Mesendoderm (in vitro differentiated cells): ENCODE measurements at regions not wholly inside any gene's neighbourhood (a gene's known extent, or its start where the extent isn't known, plus 50 kb on each side); places are given as distances from the start of the nearest gene placed in this dataset.
A peak's percentile ranks its signal among the peaks of the same experiment; 100 is the strongest.

Experiments used
- DNase-seq: peaks from one replicate; pipeline ENCODE4 v3.0.0; 2013
- H2AK5ac ChIP-seq: 2 replicates; pipeline ENCODE4 v1.6.1; 2013; ENCODE audit warnings: low read length, inconsistent platforms
- H2BK120ac ChIP-seq: 2 replicates; pipeline ENCODE4 v1.6.1; 2013; ENCODE audit warnings: low read depth, mild to moderate bottlenecking, low read length, moderate library complexity, mixed read lengths
- H2BK15ac ChIP-seq: replicated peaks from 2 replicates; pipeline ENCODE4 v1.6.1; 2013; ENCODE audit warnings: low read depth, mild to moderate bottlenecking, moderate library complexity
- H2BK5ac ChIP-seq: 2 replicates; pipeline ENCODE4 v1.6.1; 2013; ENCODE audit warnings: low read length, inconsistent platforms
- H3K18ac ChIP-seq: 2 replicates; pipeline ENCODE4 v1.6.1; 2013; ENCODE audit warnings: mild to moderate bottlenecking, low read length, mixed read lengths
- H3K23ac ChIP-seq: one replicate; pipeline ENCODE4 v1.6.1; 2013; ENCODE audit warnings: low read length
- H3K27ac ChIP-seq: 2 replicates; pipeline ENCODE4 v1.5.1; 2013; ENCODE audit warnings: low read depth, mild to moderate bottlenecking, inconsistent platforms, low read length, moderate library complexity
- H3K27me3 ChIP-seq: 2 replicates; pipeline ENCODE4 v1.6.1; 2013; ENCODE audit warnings: low read length, control low read depth, mild to moderate bottlenecking, inconsistent platforms; ENCODE audit not compliant: insufficient read depth, poor library complexity
- H3K36me3 ChIP-seq: 2 replicates; pipeline ENCODE4 v1.6.1; 2013; ENCODE audit warnings: low read length, inconsistent platforms; ENCODE audit not compliant: control insufficient read depth, insufficient read depth
- H3K4ac ChIP-seq: one replicate; pipeline ENCODE4 v1.6.1; 2013; ENCODE audit warnings: low read depth, mild to moderate bottlenecking, low read length, moderate library complexity
- H3K4me1 ChIP-seq: 2 replicates; pipeline ENCODE4 v1.6.1; 2013; ENCODE audit warnings: low read depth, low read length, inconsistent platforms; ENCODE audit not compliant: control insufficient read depth
- H3K4me2 ChIP-seq: 2 replicates; pipeline ENCODE4 v1.6.1; 2013; ENCODE audit warnings: low read length
- H3K4me3 ChIP-seq: 2 replicates; pipeline ENCODE4 v1.5.1; 2013; ENCODE audit warnings: mild to moderate bottlenecking, low read length
- H3K56ac ChIP-seq: one replicate; pipeline ENCODE4 v1.6.1; 2013; ENCODE audit warnings: low read length
- H3K79me1 ChIP-seq: 2 replicates; pipeline ENCODE4 v1.6.1; 2013; ENCODE audit warnings: low read length, inconsistent platforms
- H3K79me2 ChIP-seq: 2 replicates; pipeline ENCODE4 v1.6.1; 2013; ENCODE audit warnings: mild to moderate bottlenecking, low read length; ENCODE audit not compliant: control insufficient read depth, insufficient read depth
- H3K9ac ChIP-seq: 2 replicates; pipeline ENCODE4 v1.6.1; 2013; ENCODE audit warnings: low read length, inconsistent platforms
- H4K5ac ChIP-seq: one replicate; pipeline ENCODE4 v1.6.1; 2013; ENCODE audit warnings: low read length
- H4K8ac ChIP-seq: one replicate; pipeline ENCODE4 v1.6.1; 2013; ENCODE audit warnings: low read depth, mild to moderate bottlenecking, control low read depth, low read length, moderate library complexity
- WGBS: extraction: QIAGEN DNeasy Blood & Tissue Kit; methylation state at CpG from one replicate; pipeline ENCODE4 v1.1.7; 2013; ENCODE audit warnings: low lambda C conversion rate, missing lambda C conversion rate; ENCODE audit not compliant: insufficient coverage; ENCODE audit errors: extremely low coverage; 5-methylcytosine and 5-hydroxymethylcytosine counted together

DNA sequence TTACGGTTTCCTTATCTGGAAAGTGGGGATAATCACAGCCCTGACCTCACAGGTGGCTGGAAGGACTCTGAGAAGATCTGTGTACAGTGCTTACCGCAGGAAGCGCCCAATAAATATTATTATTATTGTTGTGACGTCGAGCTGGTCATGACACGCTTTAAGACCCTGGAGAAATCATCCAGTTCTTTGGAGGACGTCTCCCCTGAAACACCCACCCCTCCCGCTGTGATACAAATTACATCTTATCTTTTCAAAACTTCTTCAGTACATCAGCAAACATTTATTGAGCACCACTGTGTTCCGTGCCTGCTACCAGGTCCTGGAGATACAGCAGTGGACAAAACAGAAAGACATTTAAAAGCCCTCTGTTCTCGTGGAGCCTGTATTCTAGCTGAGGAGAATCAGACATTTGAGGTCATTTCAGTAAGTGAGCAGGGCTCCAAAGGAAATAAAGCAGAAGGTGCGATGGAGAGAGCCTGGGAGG, 118.7 kb downstream of the CEBPB start:
- DNase-seq: no peak
- Histone ChIP-seq H4K8ac (peak overlapping the region; percentile 28), H2BK120ac (no peak overlapping the region), H2BK5ac (no peak overlapping the region), H4K5ac (peak overlapping the region; percentile 26), H2BK15ac (no peak overlapping the region), H3K36me3 (no peaks in the 10 kb centered on the region), H3K79me2 (no peaks in the 10 kb centered on the region), H3K4me2 (no peak overlapping the region), H3K4ac (no peak overlapping the region), H3K9ac (peak overlapping the region; percentile 53), H3K27me3 (no peaks in the 10 kb centered on the region), H3K23ac (no peak overlapping the region), H3K4me3 (no peak overlapping the region), H2AK5ac (no peak overlapping the region), H3K4me1 (peaks cover 3% of the 10 kb centered on the region), H3K18ac (no peak overlapping the region), H3K56ac (peak overlapping the region; percentile 85), H3K79me1 (no peaks in the 10 kb centered on the region), H3K27ac (no peak overlapping the region)
- WGBS: no CpG with 5 or more reads among the region's 11 CpGs

DNA sequence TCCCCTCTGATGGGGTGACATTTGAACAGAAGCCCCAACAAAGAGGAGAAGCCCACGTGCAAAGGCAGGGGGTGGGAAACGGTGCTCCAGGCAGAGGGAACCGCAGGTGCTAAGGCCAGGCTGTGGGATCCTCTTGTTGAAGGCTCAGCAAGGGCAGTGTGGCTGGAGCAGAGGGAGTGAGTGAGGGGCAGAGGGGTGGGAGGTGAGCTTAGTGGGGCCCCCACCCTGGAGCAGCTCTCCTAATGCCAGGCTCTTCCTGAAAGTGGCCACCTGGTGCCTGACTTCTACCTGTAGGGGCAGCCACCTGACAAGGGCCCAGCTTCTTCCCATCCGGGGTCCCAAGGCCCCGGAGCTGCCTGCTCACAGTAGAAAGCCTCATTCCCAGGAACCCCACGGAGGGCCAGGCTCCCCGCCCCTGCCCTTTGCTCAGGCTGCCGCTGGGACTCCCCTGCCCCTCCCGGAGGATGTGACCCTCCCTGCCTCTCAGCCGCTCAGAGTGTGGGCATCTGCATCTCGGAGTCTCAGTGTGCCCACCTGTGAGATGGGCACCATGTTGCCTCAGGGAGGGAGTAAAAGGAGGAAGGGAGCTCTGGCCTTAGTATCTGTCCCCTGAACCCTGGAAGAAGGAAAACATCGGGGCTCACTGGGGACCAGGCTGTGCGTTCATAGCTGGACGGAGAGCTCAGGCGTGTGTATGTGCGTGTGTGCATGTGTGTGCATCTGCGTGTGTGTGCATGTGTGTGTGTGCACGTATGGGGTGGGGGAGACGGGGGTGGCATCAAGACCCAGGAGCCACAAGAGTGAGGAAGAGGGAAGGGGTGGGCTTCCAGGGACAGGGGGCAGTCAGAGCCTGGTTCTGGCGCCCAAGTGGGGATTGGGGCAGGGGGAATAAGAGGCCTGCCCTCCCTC, 119.4 kb downstream of the CEBPB start:
- H2BK5ac ChIP-seq: no peak overlapping the region
- no peak overlapping the region for H4K5ac ChIP-seq
- no peak overlapping the region for H3K18ac ChIP-seq
- no peak overlapping the region for H3K4me3 ChIP-seq
- no peaks in the 10 kb centered on the region for H3K27me3 ChIP-seq
- no peak overlapping the region for H2BK15ac ChIP-seq
- peaks cover 3% of the 10 kb centered on the region for H3K4me1 ChIP-seq
- H2BK120ac ChIP-seq: no peak overlapping the region
- no peaks in the 10 kb centered on the region for H3K79me2 ChIP-seq
- H3K27ac ChIP-seq: no peak overlapping the region
- no peak overlapping the region for H3K56ac ChIP-seq
- no peak for DNase-seq
- no peak overlapping the region for H3K4me2 ChIP-seq
- no peak overlapping the region for H2AK5ac ChIP-seq
- H3K4ac ChIP-seq: no peak overlapping the region
- H3K79me1 ChIP-seq: no peaks in the 10 kb centered on the region
- WGBS: no CpG with 5 or more reads among the region's 20 CpGs
- H3K9ac ChIP-seq: no peak overlapping the region
- no peak overlapping the region for H4K8ac ChIP-seq
- no peak overlapping the region for H3K23ac ChIP-seq
- H3K36me3 ChIP-seq: no peaks in the 10 kb centered on the region

DNA sequence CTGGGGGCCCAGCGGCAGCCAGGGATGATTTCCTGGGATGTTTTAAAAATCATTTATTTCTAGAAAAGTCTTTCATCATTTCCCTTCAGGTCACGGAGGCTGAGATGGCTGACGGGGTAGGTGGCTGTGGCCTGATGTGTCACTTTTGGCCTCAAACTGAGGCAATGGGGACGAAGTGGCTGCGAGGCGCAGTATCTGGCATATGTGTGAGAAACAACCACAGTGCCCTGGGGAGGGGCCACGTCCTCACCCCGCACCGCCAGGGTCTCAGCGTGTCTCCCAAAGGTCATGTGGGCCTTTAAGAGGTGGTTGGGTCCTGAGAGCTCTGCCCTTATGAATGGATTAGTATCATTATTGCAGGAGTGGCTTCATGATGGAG, 120.0 kb downstream of the CEBPB start:
- H3K23ac ChIP-seq: no peak overlapping the region
- H2BK15ac ChIP-seq: no peak overlapping the region
- no peaks in the 10 kb centered on the region for H3K79me2 ChIP-seq
- no peak overlapping the region for H3K27ac ChIP-seq
- H2BK120ac ChIP-seq: no peak overlapping the region
- no peak overlapping the region for H3K4ac ChIP-seq
- no peak overlapping the region for H3K4me2 ChIP-seq
- H2BK5ac ChIP-seq: no peak overlapping the region
- H4K8ac ChIP-seq: no peak overlapping the region
- H3K4me3 ChIP-seq: no peak overlapping the region
- H3K18ac ChIP-seq: no peak overlapping the region
- H3K36me3 ChIP-seq: no peaks in the 10 kb centered on the region
- H3K56ac ChIP-seq: no peak overlapping the region
- no peaks in the 10 kb centered on the region for H3K27me3 ChIP-seq
- H2AK5ac ChIP-seq: no peak overlapping the region
- peaks cover 3% of the 10 kb centered on the region for H3K4me1 ChIP-seq
- H3K79me1 ChIP-seq: no peaks in the 10 kb centered on the region
- H3K9ac ChIP-seq: no peak overlapping the region
- no peak overlapping the region for H4K5ac ChIP-seq
- no CpG with 5 or more reads among the region's 10 CpGs for WGBS
- DNase-seq: no peak

DNA sequence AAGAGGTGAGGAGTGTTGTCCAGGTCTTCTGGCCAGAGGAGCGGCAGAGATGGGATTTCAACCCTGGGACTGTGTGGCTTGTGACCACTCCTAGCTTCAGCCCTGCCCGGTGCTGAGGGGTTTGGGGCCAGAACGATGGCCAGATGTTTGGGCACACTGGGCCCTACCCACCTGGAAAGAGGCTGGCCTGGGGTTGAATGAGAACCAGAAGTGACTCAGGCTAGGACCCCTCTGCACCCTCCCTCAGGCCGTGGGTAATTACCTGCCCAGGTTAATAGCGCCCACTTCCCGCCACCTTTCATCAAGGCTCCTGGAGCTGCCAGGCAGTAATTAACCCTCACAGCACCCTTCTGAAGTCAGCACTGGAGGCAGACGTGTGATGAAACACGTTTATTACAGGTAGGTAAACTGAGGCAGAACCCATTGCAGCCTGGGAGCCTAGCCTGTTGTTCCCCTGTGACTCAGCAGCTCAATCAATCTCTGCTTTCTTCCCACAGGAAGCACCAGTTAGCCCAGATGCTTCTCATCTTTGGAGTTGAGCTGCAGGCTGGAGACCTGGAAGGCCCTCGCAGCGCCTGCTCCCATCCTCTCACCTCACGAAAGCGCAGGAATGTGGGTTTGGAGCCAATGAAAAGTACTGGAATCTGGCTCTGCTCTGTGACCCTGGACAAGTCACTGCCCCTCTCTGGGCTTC, 120.8 kb downstream of the CEBPB start:
- WGBS: no CpG with 5 or more reads among the region's 12 CpGs

DNA sequence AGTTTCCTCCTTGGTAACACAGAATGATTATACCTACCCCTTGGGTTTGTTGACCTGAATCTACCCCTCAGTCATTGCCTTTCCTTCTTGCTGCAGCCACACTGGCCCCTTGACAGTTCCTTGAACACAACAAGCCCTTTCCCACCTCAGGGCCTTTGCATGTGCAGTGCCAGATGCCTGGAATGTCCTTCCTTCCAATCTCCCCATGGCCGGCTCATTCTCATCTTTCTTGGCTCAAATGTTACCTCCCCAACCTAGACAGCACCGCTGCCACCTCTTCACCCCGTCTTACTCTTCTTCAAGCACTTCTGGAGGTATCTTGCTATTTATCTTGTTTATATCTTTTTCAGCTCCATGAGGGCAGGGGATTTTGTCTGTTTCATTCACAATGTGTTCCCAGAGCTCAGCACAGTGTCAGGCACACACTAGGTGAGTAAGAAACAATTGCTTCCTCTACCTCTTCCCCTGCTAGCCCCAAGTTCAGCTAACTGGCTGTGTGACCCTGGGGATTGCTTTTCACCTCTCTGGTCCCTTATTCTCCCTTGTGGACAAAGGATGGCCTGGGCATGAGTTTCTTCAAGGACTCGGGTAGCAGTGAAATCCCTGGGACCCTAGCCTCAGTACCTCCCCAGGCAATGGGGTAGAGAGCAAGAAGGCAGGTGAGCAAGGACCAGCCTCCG, 121.5 kb downstream of the CEBPB start:
- no CpG with 5 or more reads among the region's 5 CpGs for WGBS

More for the DNA sequence above, 120.8 kb downstream of the CEBPB start:
- peaks cover 3% of the 10 kb centered on the region for H3K4me1 ChIP-seq
- no peak overlapping the region for H3K18ac ChIP-seq
- no peak overlapping the region for H3K9ac ChIP-seq
- H2BK15ac ChIP-seq: no peak overlapping the region
- no peak overlapping the region for H2BK5ac ChIP-seq
- H3K56ac ChIP-seq: no peak overlapping the region
- no peaks in the 10 kb centered on the region for H3K79me1 ChIP-seq
- no peaks in the 10 kb centered on the region for H3K27me3 ChIP-seq
- DNase-seq: no peak
- H3K36me3 ChIP-seq: no peaks in the 10 kb centered on the region
- H2BK120ac ChIP-seq: no peak overlapping the region
- H4K8ac ChIP-seq: no peak overlapping the region
- H3K79me2 ChIP-seq: no peaks in the 10 kb centered on the region
- no peak overlapping the region for H3K4ac ChIP-seq
- no peak overlapping the region for H3K27ac ChIP-seq
- no peak overlapping the region for H3K4me2 ChIP-seq
- H4K5ac ChIP-seq: no peak overlapping the region
- H3K4me3 ChIP-seq: no peak overlapping the region
- H2AK5ac ChIP-seq: no peak overlapping the region
- no peak overlapping the region for H3K23ac ChIP-seq

More for the DNA sequence above, 121.5 kb downstream of the CEBPB start:
- no peak overlapping the region for H3K4me2 ChIP-seq
- no peak for DNase-seq
- no peak overlapping the region for H2BK15ac ChIP-seq
- no peak overlapping the region for H3K9ac ChIP-seq
- no peaks in the 10 kb centered on the region for H3K36me3 ChIP-seq
- no peak overlapping the region for H3K56ac ChIP-seq
- peaks cover 3% of the 10 kb centered on the region for H3K4me1 ChIP-seq
- H4K5ac ChIP-seq: no peak overlapping the region
- no peak overlapping the region for H3K4ac ChIP-seq
- H3K4me3 ChIP-seq: no peak overlapping the region
- no peak overlapping the region for H3K27ac ChIP-seq
- no peaks in the 10 kb centered on the region for H3K79me2 ChIP-seq
- H2BK5ac ChIP-seq: no peak overlapping the region
- H3K27me3 ChIP-seq: no peaks in the 10 kb centered on the region
- no peaks in the 10 kb centered on the region for H3K79me1 ChIP-seq
- H2AK5ac ChIP-seq: no peak overlapping the region
- no peak overlapping the region for H4K8ac ChIP-seq
- no peak overlapping the region for H2BK120ac ChIP-seq
- H3K23ac ChIP-seq: no peak overlapping the region
- no peak overlapping the region for H3K18ac ChIP-seq
